Heart left ventricle (tissue), 16 donors: ENCODE measurements at regions not wholly inside any gene's neighbourhood (a gene's known extent, or its start where the extent isn't known, plus 50 kb on each side); places are given as distances from the start of the nearest gene placed in this dataset.

Experiments used
- ATAC-seq, 4 donors: fragments of 200-7000 bp; cut with Tn5 transposase; one replicate each; pipeline ENCODE4 v1.9.1; 2020 to 2022; ENCODE audit warnings: moderate library complexity in 4 of 4, mild to moderate bottlenecking in 3 of 4, moderate number of reproducible peaks in 1 of 4
- DNase-seq, 5 donors: peaks; one replicate each; pipeline ENCODE4 v3.0.0-alpha.2; 2020
- H3K27ac ChIP-seq, 12 donors: fragments of 200-600 bp; sonication (generic) in 4 of 12; one replicate each; pipeline versions ENCODE4 v1.5.0 to v1.8.0; 2016 to 2022; ENCODE audit warnings: mild to moderate bottlenecking in 2 of 12
- H3K27me3 ChIP-seq, 9 donors: fragments of 200-600 bp; sonication (generic) in 2 of 9; one replicate each; pipeline versions ENCODE4 v1.5.1 to v1.8.0; 2016 to 2022; ENCODE audit warnings: mild to moderate bottlenecking in 3 of 9
- H3K36me3 ChIP-seq, 9 donors: fragments of 200-600 bp; sonication (generic) in 2 of 9; one replicate each; pipeline versions ENCODE4 v1.5.0 to v1.8.0; 2018 to 2022; ENCODE audit warnings: mild to moderate bottlenecking in 2 of 9
- H3K4me1 ChIP-seq, 12 donors: fragments of 200-600 bp; sonication (generic) in 4 of 12; one replicate each; pipeline versions ENCODE4 v1.5.0 to v1.8.0; 2016 to 2022; ENCODE audit warnings: mild to moderate bottlenecking in 3 of 12
- H3K4me3 ChIP-seq, 12 donors: fragments of 200-600 bp; sonication (generic) in 4 of 12; one replicate each; pipeline versions ENCODE4 v1.5.0 to v1.8.0; 2017 to 2022; ENCODE audit warnings: mild to moderate bottlenecking in 9 of 12, moderate library complexity in 4 of 12
- H3K9me3 ChIP-seq, 12 donors: fragments of 200-600 bp; sonication (generic) in 4 of 12; one replicate each; pipeline versions ENCODE4 v1.5.0 to v1.8.0; 2016 to 2022; ENCODE audit warnings: mild to moderate bottlenecking in 1 of 12
- POLR2A ChIP-seq, 2 donors: fragments of 450-650 bp; IDR thresholded peaks; one replicate each; pipeline ENCODE4 v1.6.1; 2017; ENCODE audit warnings: antibody characterized with exemption in 2 of 2, mild to moderate bottlenecking in 2 of 2, moderate library complexity in 2 of 2
- WGBS, 4 donors: extraction: QIAGEN DNeasy Blood & Tissue Kit in 2 of 4; methylation state at CpG; one replicate each; pipeline versions ENCODE4 v1.1.5 to v1.1.7; 2013 to 2018; 5-methylcytosine and 5-hydroxymethylcytosine counted together
- intact Hi-C, 10 donors: fragments of 100-400 bp; cut with DNase I; formaldehyde crosslinking; loops; one replicate each; pipeline versions ENCODE4 v1.11.1 to v1.14.2; 2022
- TF ChIP-seq, protein P1 (sequence below), 12 donors: fragments of 200-600 bp; sonication (generic) in 4 of 12; IDR thresholded peaks; one replicate each; pipeline versions ENCODE4 v1.5.0 to v1.8.0; 2018 to 2022; ENCODE audit warnings: antibody characterized with exemption in 12 of 12, mild to moderate bottlenecking in 5 of 12
- donor health status: ischemic (EF 13 %, LVEDD 7.1; RV severe dilation, severe dysfunction).
- donor health status: healthy with polysubstance abuse.
- donor health status: DM: no; HTN: yes; CAD: no.
- donor health status: DM: no; HTN: no; CAD: no.
- donor health status: ischemic (EF 25% LVEDD 6.9; RV normal size, moderate dysfunction).
- donor health status: ischemic (EF 25% LVEDD 5.7; RV mildly dilated, moderate dysfunction).
- donor health status: healthy.
- donor health status: DM: yes; HTN: yes; CAD: no.
- donor health status: ischemic (EF 35%, LVEDD 5.7; RV mildly dilated, moderate dysfunction).
- donor health status: nonischemic (EF 11% LVEDD 7.7; RV severe dilation, severe dysfunction).
- donor health status: DM: yes; HTN: yes; CAD: no.
- donor health status: PGD.
- donor health status: ischemic (EF 29% LVEDD 5.4; RV normal size, mild dysfunction).
- donor health status: nonischemic (EF 23%, LVEDD 6.1; RV moderate dilation, normal function).

GRCh38 chr11:119537306-119538253, 114.6 kb upstream of the THY1 start:
- DNase-seq (no peak), ATAC-seq (no peak)
- intact Hi-C loops: no loop called here
- H3K36me3 ChIP-seq: no peaks in the 10 kb centered on the region
- TF ChIP-seq, protein P1, sequence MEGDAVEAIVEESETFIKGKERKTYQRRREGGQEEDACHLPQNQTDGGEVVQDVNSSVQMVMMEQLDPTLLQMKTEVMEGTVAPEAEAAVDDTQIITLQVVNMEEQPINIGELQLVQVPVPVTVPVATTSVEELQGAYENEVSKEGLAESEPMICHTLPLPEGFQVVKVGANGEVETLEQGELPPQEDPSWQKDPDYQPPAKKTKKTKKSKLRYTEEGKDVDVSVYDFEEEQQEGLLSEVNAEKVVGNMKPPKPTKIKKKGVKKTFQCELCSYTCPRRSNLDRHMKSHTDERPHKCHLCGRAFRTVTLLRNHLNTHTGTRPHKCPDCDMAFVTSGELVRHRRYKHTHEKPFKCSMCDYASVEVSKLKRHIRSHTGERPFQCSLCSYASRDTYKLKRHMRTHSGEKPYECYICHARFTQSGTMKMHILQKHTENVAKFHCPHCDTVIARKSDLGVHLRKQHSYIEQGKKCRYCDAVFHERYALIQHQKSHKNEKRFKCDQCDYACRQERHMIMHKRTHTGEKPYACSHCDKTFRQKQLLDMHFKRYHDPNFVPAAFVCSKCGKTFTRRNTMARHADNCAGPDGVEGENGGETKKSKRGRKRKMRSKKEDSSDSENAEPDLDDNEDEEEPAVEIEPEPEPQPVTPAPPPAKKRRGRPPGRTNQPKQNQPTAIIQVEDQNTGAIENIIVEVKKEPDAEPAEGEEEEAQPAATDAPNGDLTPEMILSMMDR (IDR thresholded peaks at IDR 0.05): no peak
- TF ChIP-seq POLR2A (IDR thresholded peaks at IDR 0.05): no peak
- WGBS, 4 donors: 35 to 43% (median 36%) methylated on average over 12 of the region's 12 CpGs
- H3K27ac ChIP-seq: no peak overlapping the region
- H3K27me3 ChIP-seq: peaks cover 0 to 30% (median 0%) of the 10 kb centered on the region in 9 donors
- H3K9me3 ChIP-seq: no peaks in the 10 kb centered on the region
- H3K4me3 ChIP-seq: no peak overlapping the region
- H3K4me1 ChIP-seq: peaks cover 0 to 15% (median 0%) of the 10 kb centered on the region in 12 donors

DNA sequence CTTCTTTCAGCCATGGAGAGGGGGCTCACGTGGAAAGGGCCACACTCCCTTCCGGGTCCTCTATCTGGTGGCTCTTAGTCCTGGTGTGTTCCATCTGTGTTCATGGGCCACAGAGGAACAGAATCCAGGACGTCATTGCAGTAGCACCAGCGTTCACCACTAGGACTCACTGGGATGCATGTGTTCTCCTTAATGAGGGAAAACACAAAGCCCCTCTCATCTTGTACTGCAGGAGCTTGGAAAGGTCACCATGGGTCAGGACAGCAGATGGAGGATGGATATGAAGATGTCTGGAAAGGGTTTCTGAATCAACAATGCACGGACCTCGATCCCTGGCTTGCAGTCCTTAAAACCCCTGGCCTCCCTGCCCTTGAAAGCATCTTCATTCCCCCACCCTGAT, 113.8 kb upstream of the THY1 start:
- DNase-seq: no peak
- 71 to 87% (median 73%) methylated on average over 6 of the region's 6 CpGs for WGBS, 4 donors
- no peak overlapping the region for H3K27ac ChIP-seq
- no peak for ATAC-seq
- TF ChIP-seq POLR2A (IDR thresholded peaks at IDR 0.05): no peak
- TF ChIP-seq, protein P1 (IDR thresholded peaks at IDR 0.05): no peak
- H3K27me3 ChIP-seq: peaks cover 0 to 29% (median 0%) of the 10 kb centered on the region in 9 donors
- H3K4me1 ChIP-seq: peaks cover 0 to 15% (median 0%) of the 10 kb centered on the region in 12 donors
- H3K9me3 ChIP-seq: no peaks in the 10 kb centered on the region
- intact Hi-C loops: no loop called here
- no peak overlapping the region for H3K4me3 ChIP-seq
- no peaks in the 10 kb centered on the region for H3K36me3 ChIP-seq

- ATAC-seq: peak in 3 of 4 donors; percentile 75 to 91 (median 82)
- Histone ChIP-seq H3K27ac (no peak overlapping the region), H3K27me3 (peaks cover 0 to 28% (median 0%) of the 10 kb centered on the region in 9 donors), H3K36me3 (no peaks in the 10 kb centered on the region), H3K4me1 (peaks cover 0 to 15% (median 0%) of the 10 kb centered on the region in 12 donors), H3K9me3 (no peaks in the 10 kb centered on the region), H3K4me3 (no peak overlapping the region)
- DNase-seq: peak; percentile 49 to 85 (median 64)
- 24 to 35% (median 25%) methylated on average over 12 to 13 of the region's 13 CpGs for WGBS, 4 donors
- intact Hi-C loops: loop anchor here in 3 of 10 donors (5.0 kb wide), 2 partner anchors 42 to 52 kb away; no protein-coding TSS in a partner anchor
- TF ChIP-seq, protein P1 (IDR thresholded peaks at IDR 0.05): peak; percentile 67 to 92 (median 84)
- TF ChIP-seq POLR2A (IDR thresholded peaks at IDR 0.05): no peak
Observed at GRCh38 chr11:119533921-119534736, 111.2 kb upstream of the THY1 start.
